ENCODE measurements at regions not wholly inside any gene's neighbourhood (a gene's known extent, or its start where the extent isn't known, plus 50 kb on each side); places are given as distances from the start of the nearest gene placed in this dataset.
"Not testable (repeated sequence)": the region's sequence is repeated elsewhere in the genome, so short reads cannot be mapped to it uniquely, and the experiment has no call there.

DNA sequence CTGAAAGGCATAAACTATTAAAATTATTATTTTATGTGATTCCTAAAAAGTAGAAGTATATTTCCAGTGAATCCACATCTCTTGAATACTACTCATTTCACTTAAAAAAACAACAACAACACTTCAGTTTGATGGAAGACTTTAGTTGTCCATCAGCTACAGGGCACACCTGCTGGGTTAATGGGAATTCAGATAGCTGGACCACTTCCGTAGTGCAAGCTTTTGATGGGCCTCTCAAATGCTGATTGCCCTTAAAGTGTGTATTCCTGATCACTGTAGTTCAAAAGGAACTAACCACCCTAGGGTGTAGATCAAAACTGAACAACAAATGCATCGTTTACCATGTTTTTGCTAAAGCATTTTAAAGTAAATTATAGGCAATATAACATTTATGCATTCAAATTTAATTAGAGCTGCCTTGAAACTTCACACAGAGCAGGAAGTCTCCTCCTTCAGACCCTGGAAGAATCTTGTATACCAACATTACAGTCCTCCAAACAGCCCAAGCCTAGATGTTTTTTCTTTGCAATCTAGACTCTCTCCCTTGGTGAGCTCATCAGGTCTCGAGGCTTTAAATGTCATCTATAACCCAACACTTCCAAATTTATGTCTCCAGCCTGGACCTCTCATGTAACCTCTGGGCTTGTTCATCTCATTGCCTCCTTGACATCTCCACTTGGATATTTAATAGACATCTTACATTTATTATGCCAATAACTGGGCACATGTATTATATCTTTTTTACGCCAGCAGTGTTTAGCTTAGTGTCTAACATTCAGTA is 510.1 kb upstream of the SLC39A10 start:
- no peak for DNase-seq

GRCh38 chr2:195138435-195138834 is 518.6 kb upstream of the SLC39A10 start:
- DNase-seq = no peak

DNA sequence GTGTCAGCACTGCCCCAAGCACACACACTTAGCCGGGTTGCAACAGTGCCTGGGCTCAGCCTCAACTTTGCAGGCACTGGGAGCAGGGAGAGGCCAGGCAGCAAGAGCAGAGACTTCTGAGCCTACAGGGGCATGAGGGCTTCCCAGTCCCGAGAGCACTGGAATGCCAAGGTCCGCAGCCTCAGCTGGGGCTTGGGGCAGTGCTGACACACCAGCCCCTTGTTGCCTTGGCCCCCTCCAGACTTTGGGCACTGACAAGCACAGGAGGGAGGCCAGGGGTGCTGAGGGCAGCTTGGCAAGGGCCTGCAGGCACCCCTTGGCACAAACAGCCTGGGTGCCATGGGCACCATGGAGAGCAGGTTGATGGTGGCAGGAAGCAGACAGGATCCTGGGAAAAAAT is 531.1 kb upstream of the SLC39A10 start:
- not testable (repeated sequence) for DNase-seq

DNA sequence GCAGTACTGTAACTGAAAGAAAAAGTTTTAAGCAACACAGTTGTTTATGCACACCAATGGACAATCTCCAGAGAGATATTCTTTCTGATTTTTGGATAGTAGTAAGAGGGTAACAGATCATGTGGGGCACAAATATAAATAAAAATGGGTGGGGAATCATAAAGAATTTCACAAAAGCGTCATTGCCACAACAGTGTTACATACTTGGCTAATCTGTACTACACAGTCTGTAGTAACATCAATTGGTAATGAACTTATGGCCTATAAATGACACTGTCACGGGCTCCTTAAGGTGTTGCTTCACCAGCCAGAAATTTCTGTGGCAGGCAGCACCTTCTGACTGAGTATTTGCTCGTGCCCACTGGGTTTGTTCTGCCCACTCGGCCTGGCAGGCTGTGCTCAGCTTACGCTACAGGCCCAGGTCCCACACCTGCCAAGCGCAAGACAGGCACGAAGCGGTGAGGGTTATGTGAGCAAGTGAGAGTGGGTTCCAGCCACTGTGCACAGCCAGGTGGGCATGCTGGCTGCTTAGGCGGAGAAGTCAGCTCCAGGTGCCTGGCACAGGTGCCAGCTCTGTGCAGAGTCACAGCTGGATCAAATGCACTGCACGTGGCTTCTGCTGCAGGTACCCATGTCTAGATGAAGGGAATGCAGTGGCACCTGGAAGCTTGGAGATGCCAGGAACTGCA is 532.5 kb upstream of the SLC39A10 start:
- no peak for DNase-seq

DNA sequence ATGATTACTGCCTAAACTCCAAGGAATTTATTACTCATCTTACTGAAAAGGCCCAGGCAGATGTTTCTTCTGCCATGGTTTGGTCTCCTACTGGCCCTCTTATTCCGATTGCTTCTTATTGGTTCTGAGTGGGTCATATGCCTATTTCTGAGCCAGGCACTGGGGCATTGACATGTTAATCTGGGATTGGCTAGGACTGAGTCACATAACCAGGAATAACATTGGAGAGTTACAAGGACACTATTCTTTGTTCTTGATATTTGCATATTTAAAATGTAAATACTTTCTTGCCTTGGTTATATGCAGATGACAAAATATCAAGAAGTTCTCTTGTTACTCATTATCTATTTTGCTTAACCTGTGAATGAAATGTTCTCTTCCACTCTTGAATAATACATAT is 534.4 kb upstream of the SLC39A10 start:
- no peak for DNase-seq

GRCh38 chr2:195121341-195121740 is 535.7 kb upstream of the SLC39A10 start:
- DNase-seq = no peak

GRCh38 chr2:195119231-195119630 is 537.8 kb upstream of the SLC39A10 start:
- no peak for DNase-seq

GRCh38 chr2:195118276-195118675 is 538.8 kb upstream of the SLC39A10 start:
- DNase-seq = no peak

DNA sequence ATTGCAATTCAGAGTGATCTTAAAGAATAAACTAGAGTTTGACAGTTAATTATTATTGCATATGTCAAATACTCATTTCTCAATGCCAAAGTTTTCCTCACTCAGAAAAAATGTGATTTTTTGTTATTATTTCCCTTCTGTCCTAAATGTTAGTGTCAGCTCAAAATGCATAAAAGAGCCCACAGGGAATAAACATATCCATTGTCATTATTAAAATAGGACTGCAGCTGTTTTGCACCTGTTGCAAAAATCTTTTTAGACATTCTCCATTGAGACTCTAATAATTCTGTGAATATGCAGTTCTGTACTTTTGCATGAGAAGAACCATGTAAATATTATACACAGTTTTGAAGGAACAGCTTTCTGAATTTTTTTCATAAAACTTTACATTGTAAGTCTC is 540.0 kb upstream of the SLC39A10 start:
- no peak for DNase-seq

DNA sequence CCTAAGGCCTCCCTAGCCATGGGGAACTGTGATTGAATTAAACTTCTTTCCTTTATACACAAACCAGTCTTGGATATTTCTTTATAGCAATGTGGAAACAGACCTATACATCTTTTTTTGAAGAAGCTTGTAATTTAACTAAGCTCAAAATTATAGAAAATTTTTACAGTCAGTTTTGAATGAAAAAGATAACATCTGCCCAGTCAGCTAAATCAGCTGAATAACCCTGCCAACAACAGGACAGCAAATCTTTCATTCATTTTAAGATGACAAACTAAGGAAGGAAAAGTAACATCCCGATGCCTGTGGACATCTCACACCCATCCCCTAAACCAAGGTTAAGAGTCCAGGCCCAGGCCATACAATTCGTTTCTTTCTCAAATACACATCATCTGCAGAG is 541.3 kb upstream of the SLC39A10 start:
- DNase-seq = no peak

GRCh38 chr2:195108182-195108581 is 548.8 kb upstream of the SLC39A10 start:
- DNase-seq = no peak

GRCh38 chr2:195106681-195107380 is 550.2 kb upstream of the SLC39A10 start:
- no peak for DNase-seq

- no peak for DNase-seq
These were observed 551.4 kb upstream of the SLC39A10 start for GRCh38 chr2:195105581-195105980.

GRCh38 chr2:195094330-195094729 is 562.7 kb upstream of the SLC39A10 start:
- DNase-seq = no peak

- DNase-seq = no peak
These were observed 564.7 kb upstream of the SLC39A10 start for GRCh38 chr2:195092341-195092740.

DNA sequence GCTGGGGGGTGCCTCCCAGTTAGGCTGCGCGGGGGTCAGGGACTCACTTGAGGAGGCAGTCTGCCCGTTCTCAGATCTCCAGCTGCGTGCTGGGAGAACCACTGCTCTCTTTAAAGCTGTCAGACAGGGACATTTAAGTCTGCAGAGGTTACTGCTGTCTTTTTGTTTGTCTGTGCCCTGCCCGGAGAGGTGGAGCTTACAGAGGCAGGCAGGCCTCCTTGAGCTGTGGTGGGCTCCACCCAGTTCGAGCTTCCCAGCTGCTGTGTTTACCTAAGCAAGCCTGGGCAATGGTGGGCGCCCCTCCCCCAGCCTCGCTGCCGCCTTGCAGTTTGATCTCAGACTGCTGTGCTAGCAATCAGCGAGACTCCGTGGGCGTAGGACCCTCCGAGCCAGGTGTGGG is 584.2 kb upstream of the SLC39A10 start:
- not testable (repeated sequence) for DNase-seq

DNA sequence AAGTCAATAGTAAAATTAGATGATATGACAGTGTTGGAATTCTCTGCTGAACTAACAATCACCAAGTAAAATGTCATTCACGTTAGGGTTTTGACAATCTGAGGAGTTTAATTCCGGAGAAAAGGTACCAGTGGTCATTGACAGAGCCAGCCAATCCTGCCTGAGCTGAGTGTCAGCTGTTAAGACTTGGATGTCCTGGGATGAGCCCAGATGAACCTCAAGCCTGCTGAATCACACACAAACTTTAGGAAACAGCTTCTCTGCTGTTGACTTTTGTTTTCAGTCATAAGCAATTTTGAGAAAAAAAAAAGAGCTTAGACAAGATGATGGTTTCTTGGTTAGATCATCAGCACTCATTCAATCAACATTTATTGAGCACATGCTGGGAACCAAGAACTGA is 600.0 kb upstream of the SLC39A10 start:
- no peak for DNase-seq

DNA sequence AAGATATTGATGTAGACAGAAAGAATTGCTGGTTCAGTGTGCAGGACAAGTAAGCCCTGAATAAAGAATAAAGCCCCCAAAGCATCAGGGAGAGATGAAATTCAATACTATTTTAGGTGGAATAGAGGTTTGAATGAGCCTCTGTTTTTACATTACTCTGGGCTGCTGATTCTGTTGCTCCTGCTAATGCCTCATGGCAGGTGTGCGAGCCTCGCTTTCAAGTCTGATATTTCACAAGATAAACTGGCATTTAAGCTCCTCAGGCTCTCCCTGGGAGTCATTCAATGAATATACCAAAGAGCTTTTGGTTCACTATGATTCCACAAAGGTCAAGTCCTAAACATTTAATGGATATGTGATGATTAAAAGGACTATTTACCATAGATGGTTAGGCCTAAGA is 601.0 kb upstream of the SLC39A10 start:
- DNase-seq = no peak

DNA sequence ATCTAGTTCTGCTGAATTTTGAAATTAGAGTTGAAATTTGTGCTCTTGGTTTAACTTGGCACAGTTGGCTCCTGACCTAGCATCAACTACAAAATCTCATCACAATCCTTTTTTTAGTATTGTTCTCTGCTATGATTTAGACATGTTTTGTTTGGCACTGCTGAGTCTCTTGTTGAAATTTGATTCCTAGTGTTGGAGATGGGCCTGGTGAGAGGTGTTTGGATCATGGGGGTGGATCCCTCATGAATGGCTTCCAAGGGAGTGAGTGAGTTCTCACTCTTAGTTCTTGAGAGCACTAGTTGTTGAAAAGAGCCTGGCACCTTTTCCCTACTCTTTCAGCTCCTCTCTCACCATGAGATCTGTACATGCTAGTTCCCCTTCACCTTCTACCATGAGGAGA is 605.6 kb upstream of the SLC39A10 start:
- no peak for DNase-seq

DNA sequence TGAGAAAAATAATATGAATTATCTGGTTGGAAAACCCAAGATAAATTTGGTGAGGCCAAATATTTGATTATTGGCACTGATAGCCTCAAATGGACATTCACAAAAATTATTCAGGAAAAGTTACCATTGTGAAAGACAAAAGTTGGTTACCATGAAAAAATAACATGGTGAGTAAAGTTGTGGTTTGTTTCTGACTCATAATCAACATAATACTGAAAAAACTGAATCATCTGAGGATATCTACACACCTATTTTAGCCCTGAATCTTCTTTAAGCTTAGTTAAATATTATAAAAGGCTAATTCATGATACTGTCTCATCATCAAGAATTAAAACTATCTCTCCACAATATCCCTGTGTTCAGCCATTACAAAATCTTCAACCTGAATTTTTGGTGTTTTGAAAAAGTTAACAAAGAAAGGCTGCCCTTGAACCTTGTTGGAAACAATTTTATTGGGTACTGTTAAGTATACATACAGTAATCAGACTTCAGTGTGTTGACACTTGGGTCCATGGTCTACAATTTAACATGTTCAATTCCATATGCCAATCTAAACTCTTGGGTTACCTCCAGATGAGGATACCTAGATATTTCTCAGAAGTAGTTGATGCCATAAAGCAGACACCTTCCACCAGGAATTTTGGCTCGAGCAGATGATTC is 607.5 kb upstream of the SLC39A10 start:
- DNase-seq = no peak

DNA sequence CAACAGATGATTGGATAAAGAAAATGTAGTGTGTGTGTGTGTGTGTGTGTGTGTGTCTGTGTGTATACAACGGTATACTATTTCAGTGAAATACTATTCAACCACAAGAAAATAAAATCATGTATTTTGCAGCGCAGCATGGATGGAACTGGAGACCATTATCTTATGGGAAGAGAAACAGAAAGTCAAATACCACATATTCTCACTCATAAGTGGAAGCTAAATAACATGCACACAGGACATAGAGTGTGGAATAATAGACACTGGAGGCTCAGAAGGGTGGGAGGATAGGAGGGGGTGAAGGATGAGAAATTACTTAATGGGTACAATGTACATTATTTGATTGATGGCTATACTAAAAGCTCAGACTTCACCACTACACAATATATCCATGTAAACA is 609.1 kb upstream of the SLC39A10 start:
- no peak for DNase-seq

DNA sequence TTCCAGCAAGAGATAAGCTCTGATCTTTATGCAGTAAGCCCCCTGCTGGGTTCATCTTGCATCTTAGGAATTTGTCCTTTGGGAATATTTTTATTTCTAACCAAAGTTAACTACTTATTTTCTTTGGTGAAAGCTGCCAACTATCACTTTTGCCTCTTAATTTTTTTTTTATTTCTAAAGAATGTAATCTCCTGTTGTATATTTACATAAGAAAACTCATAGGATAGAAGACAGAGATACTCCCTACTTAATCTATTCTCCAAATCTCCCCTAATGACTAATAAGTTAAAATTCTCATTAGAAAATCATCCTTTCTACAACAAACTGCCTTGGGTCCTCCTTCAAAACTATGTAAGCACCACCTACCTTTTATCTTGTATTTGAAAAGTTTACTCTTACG is 612.2 kb upstream of the SLC39A10 start:
- DNase-seq = no peak

DNA sequence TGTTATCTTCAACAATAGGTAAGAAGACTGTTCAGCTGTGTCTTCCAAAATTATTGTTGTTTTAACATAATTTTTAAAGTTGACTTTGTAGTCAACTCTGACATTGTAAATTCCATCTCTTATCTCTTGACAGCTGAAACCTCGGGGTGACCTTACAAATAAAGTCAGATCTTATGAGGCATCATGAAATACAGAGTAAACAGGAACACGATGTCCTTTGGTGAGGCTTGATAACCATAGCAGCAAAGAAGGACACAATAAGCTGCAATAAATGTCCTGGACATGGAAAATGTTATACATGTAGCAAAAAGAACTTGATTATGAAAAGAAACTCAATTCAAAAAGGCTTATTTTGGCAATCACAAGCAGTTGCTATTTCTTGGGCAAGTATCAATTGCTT is 618.9 kb upstream of the SLC39A10 start:
- DNase-seq = no peak

Data from CD4-positive, alpha-beta T cell treated with Interleukin-6 for 4 hours (primary cell).